ENCODE measurements at regions not wholly inside any gene's neighbourhood (a gene's known extent, or its start where the extent isn't known, plus 50 kb on each side); places are given as distances from the start of the nearest gene placed in this dataset.

- no peaks in the 10 kb centered on the region for H3K4me1 ChIP-seq (ENCODE audit: control insufficient read depth in 4 of 4, insufficient read depth in 4 of 4, low read length in 3 of 4)
- H3K27me3 ChIP-seq (ENCODE audit: control insufficient read depth in 4 of 4, insufficient read depth in 4 of 4, low read length in 3 of 4) = no peaks in the 10 kb centered on the region
- DNase-seq (ENCODE audit: low spot score) = no peak
- H3K9ac ChIP-seq (ENCODE audit: low read depth in 1 of 2, low read length in 2 of 2) = no peak overlapping the region
- WGBS = 82% methylated on average over 2 of the region's 2 CpGs
- no peaks in the 10 kb centered on the region for H3K9me3 ChIP-seq (ENCODE audit: control insufficient read depth in 4 of 4, low read length in 3 of 4)
- no peaks in the 10 kb centered on the region for H3K36me3 ChIP-seq (ENCODE audit: control insufficient read depth in 4 of 4, insufficient read depth in 3 of 4, low read depth in 1 of 4, low read length in 3 of 4)
- no peak overlapping the region for H3K27ac ChIP-seq (ENCODE audit: low read depth in 1 of 2, low read length in 2 of 2)
- no peak for TF ChIP-seq GABPA (IDR thresholded peaks at IDR 0.05 in 1 of 2, conservative IDR thresholded peaks at IDR 0.05 in 1 of 2)
- TF ChIP-seq TAF1 (conservative IDR thresholded peaks at IDR 0.05) = no peak
- TF ChIP-seq FOXA1 (IDR thresholded peaks at IDR 0.05) = no peak
- no peak for TF ChIP-seq ZBTB33 (IDR thresholded peaks at IDR 0.05)
- H3K4me3 ChIP-seq (ENCODE audit: low read depth in 1 of 3, low read length in 3 of 3) = no peak overlapping the region
Observed at GRCh38 chr13:81408647-81409046, 1067.7 kb upstream of the SPRY2 start.

- no peaks in the 10 kb centered on the region for H3K36me3 ChIP-seq (ENCODE audit: control insufficient read depth in 4 of 4, insufficient read depth in 3 of 4, low read depth in 1 of 4, low read length in 3 of 4)
- DNase-seq (ENCODE audit: low spot score) = no peak
- no peak for TF ChIP-seq ZBTB33 (IDR thresholded peaks at IDR 0.05)
- TF ChIP-seq EGR1 (IDR thresholded peaks at IDR 0.05; ENCODE audit: low read depth in 2 of 2) = no peak
- TF ChIP-seq CTCF (IDR thresholded peaks at IDR 0.05; ENCODE audit: low read depth, low read length, missing input control) = no peak
- no peak for TF ChIP-seq MAX (IDR thresholded peaks at IDR 0.05)
- TF ChIP-seq JUND (IDR thresholded peaks at IDR 0.05) = no peak
- TF ChIP-seq FOXA2 (IDR thresholded peaks at IDR 0.05) = no peak
- TF ChIP-seq HNF4A (conservative IDR thresholded peaks at IDR 0.05) = no peak
- TF ChIP-seq YY1 (IDR thresholded peaks at IDR 0.05) = no peak
- TF ChIP-seq HNF4G (IDR thresholded peaks at IDR 0.05) = no peak
- TF ChIP-seq RAD21 (IDR thresholded peaks at IDR 0.05) = no peak
- no peak for TF ChIP-seq GABPA (IDR thresholded peaks at IDR 0.05 in 1 of 2, conservative IDR thresholded peaks at IDR 0.05 in 1 of 2)
- TF ChIP-seq ATF3 (IDR thresholded peaks at IDR 0.05) = no peak
- TF ChIP-seq RXRA (IDR thresholded peaks at IDR 0.05) = no peak
- no peak for TF ChIP-seq NR2F2 (IDR thresholded peaks at IDR 0.05)
- no peak for TF ChIP-seq REST (IDR thresholded peaks at IDR 0.05)
- TF ChIP-seq FOXA1 (IDR thresholded peaks at IDR 0.05) = no peak
- no peak for TF ChIP-seq SP1 (IDR thresholded peaks at IDR 0.05)
- no peak for TF ChIP-seq TAF1 (conservative IDR thresholded peaks at IDR 0.05)
- no peaks in the 10 kb centered on the region for H3K9me3 ChIP-seq (ENCODE audit: control insufficient read depth in 4 of 4, low read length in 3 of 4)
- H3K9ac ChIP-seq (ENCODE audit: low read depth in 1 of 2, low read length in 2 of 2) = no peak overlapping the region
- no peaks in the 10 kb centered on the region for H3K4me1 ChIP-seq (ENCODE audit: control insufficient read depth in 4 of 4, insufficient read depth in 4 of 4, low read length in 3 of 4)
- H3K27ac ChIP-seq (ENCODE audit: low read depth in 1 of 2, low read length in 2 of 2) = no peak overlapping the region
- H3K27me3 ChIP-seq (ENCODE audit: control insufficient read depth in 4 of 4, insufficient read depth in 4 of 4, low read length in 3 of 4) = no peaks in the 10 kb centered on the region
- H3K4me3 ChIP-seq (ENCODE audit: low read depth in 1 of 3, low read length in 3 of 3) = no peak overlapping the region
- WGBS = 67% methylated on average over 4 of the region's 4 CpGs
Observed at GRCh38 chr13:81406639-81407292, 1065.8 kb upstream of the SPRY2 start.
